ENCODE measurements at regions not wholly inside any gene's neighbourhood (a gene's known extent, or its start where the extent isn't known, plus 50 kb on each side); places are given as distances from the start of the nearest gene placed in this dataset.

DNA sequence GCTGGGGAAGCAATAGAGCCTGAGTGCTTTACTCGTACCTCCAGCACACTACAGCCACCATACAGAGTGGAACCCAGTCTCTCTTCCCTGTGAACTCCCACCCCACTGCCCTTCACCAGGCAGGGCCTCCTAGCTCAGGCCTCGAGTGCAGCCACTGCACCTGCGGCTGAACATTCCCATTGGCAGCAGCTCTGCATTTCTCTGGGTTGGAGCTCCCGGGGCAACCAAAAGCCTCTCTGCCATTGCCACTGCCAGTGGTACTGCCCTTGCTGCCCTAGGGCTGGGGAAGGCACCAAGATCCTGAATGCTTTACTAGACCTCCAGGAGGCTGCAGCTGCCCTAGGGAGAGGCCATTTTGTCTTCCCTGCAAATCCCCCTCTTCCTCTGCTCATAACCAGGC lies 266.8 kb downstream of the TDRD3 start (continued):
- TF ChIP-seq, protein P1, sequence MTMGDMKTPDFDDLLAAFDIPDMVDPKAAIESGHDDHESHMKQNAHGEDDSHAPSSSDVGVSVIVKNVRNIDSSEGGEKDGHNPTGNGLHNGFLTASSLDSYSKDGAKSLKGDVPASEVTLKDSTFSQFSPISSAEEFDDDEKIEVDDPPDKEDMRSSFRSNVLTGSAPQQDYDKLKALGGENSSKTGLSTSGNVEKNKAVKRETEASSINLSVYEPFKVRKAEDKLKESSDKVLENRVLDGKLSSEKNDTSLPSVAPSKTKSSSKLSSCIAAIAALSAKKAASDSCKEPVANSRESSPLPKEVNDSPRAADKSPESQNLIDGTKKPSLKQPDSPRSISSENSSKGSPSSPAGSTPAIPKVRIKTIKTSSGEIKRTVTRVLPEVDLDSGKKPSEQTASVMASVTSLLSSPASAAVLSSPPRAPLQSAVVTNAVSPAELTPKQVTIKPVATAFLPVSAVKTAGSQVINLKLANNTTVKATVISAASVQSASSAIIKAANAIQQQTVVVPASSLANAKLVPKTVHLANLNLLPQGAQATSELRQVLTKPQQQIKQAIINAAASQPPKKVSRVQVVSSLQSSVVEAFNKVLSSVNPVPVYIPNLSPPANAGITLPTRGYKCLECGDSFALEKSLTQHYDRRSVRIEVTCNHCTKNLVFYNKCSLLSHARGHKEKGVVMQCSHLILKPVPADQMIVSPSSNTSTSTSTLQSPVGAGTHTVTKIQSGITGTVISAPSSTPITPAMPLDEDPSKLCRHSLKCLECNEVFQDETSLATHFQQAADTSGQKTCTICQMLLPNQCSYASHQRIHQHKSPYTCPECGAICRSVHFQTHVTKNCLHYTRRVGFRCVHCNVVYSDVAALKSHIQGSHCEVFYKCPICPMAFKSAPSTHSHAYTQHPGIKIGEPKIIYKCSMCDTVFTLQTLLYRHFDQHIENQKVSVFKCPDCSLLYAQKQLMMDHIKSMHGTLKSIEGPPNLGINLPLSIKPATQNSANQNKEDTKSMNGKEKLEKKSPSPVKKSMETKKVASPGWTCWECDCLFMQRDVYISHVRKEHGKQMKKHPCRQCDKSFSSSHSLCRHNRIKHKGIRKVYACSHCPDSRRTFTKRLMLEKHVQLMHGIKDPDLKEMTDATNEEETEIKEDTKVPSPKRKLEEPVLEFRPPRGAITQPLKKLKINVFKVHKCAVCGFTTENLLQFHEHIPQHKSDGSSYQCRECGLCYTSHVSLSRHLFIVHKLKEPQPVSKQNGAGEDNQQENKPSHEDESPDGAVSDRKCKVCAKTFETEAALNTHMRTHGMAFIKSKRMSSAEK (CRISPR knock-in tag; IDR thresholded peaks at IDR 0.05; ENCODE audit: borderline replicate concordance): no peak
- TF ChIP-seq, protein P2, sequence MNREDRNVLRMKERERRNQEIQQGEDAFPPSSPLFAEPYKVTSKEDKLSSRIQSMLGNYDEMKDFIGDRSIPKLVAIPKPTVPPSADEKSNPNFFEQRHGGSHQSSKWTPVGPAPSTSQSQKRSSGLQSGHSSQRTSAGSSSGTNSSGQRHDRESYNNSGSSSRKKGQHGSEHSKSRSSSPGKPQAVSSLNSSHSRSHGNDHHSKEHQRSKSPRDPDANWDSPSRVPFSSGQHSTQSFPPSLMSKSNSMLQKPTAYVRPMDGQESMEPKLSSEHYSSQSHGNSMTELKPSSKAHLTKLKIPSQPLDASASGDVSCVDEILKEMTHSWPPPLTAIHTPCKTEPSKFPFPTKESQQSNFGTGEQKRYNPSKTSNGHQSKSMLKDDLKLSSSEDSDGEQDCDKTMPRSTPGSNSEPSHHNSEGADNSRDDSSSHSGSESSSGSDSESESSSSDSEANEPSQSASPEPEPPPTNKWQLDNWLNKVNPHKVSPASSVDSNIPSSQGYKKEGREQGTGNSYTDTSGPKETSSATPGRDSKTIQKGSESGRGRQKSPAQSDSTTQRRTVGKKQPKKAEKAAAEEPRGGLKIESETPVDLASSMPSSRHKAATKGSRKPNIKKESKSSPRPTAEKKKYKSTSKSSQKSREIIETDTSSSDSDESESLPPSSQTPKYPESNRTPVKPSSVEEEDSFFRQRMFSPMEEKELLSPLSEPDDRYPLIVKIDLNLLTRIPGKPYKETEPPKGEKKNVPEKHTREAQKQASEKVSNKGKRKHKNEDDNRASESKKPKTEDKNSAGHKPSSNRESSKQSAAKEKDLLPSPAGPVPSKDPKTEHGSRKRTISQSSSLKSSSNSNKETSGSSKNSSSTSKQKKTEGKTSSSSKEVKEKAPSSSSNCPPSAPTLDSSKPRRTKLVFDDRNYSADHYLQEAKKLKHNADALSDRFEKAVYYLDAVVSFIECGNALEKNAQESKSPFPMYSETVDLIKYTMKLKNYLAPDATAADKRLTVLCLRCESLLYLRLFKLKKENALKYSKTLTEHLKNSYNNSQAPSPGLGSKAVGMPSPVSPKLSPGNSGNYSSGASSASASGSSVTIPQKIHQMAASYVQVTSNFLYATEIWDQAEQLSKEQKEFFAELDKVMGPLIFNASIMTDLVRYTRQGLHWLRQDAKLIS (CRISPR knock-in tag; IDR thresholded peaks at IDR 0.05; ENCODE audit: borderline replicate concordance): no peak
- TF ChIP-seq CDX4 (CRISPR knock-in tag; IDR thresholded peaks at IDR 0.05; ENCODE audit: borderline replicate concordance): no peak
- no peak for TF ChIP-seq NR2C2 (CRISPR knock-in tag; IDR thresholded peaks at IDR 0.05)
- TF ChIP-seq, protein P3, sequence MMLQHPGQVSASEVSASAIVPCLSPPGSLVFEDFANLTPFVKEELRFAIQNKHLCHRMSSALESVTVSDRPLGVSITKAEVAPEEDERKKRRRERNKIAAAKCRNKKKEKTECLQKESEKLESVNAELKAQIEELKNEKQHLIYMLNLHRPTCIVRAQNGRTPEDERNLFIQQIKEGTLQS (CRISPR knock-in tag; conservative IDR thresholded peaks at IDR 0.05): no peak
- no peak for TF ChIP-seq PRRX2 (CRISPR knock-in tag; IDR thresholded peaks at IDR 0.05)
- no peak for TF ChIP-seq MYBL2 (CRISPR knock-in tag; IDR thresholded peaks at IDR 0.05)
- TF ChIP-seq ZNF671 (CRISPR knock-in tag; IDR thresholded peaks at IDR 0.05): no peak
- TF ChIP-seq EMX1 (CRISPR knock-in tag; IDR thresholded peaks at IDR 0.05): no peak
- TF ChIP-seq TEAD1 (CRISPR knock-in tag; IDR thresholded peaks at IDR 0.05): no peak
- no peak for TF ChIP-seq HMGA2 (CRISPR knock-in tag; IDR thresholded peaks at IDR 0.05)
- no peak for TF ChIP-seq ZNF281 (CRISPR knock-in tag; IDR thresholded peaks at IDR 0.05)
- no peak for TF ChIP-seq ZNF396 (CRISPR knock-in tag; IDR thresholded peaks at IDR 0.05; ENCODE audit: borderline replicate concordance)

- ATAC-seq (no peak), DNase-seq (ENCODE audit: low spot score) (no peak)
- no peaks in the 10 kb centered on the region for H3K4me1 Mint-ChIP-seq
- no peaks in the 10 kb centered on the region for H3K36me3 Mint-ChIP-seq
- TF ChIP-seq MYBL2 (CRISPR knock-in tag; IDR thresholded peaks at IDR 0.05) (no peak), NFYB (CRISPR knock-in tag; conservative IDR thresholded peaks at IDR 0.05; ENCODE audit: low read depth) (no peak), TP53 (CRISPR knock-in tag; IDR thresholded peaks at IDR 0.05) (no peak), ZNF425 (CRISPR knock-in tag; conservative IDR thresholded peaks at IDR 0.05) (no peak)
- TF ChIP-seq, protein P4, sequence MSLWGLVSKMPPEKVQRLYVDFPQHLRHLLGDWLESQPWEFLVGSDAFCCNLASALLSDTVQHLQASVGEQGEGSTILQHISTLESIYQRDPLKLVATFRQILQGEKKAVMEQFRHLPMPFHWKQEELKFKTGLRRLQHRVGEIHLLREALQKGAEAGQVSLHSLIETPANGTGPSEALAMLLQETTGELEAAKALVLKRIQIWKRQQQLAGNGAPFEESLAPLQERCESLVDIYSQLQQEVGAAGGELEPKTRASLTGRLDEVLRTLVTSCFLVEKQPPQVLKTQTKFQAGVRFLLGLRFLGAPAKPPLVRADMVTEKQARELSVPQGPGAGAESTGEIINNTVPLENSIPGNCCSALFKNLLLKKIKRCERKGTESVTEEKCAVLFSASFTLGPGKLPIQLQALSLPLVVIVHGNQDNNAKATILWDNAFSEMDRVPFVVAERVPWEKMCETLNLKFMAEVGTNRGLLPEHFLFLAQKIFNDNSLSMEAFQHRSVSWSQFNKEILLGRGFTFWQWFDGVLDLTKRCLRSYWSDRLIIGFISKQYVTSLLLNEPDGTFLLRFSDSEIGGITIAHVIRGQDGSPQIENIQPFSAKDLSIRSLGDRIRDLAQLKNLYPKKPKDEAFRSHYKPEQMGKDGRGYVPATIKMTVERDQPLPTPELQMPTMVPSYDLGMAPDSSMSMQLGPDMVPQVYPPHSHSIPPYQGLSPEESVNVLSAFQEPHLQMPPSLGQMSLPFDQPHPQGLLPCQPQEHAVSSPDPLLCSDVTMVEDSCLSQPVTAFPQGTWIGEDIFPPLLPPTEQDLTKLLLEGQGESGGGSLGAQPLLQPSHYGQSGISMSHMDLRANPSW (CRISPR knock-in tag; conservative IDR thresholded peaks at IDR 0.05; ENCODE audit: low read depth): no peak
- peaks cover 10% of the 10 kb centered on the region; the same call in 1 of the 2 replicates for H3K9me3 Mint-ChIP-seq
- no peak overlapping the region for H3K27ac Mint-ChIP-seq
- H3K4me3 Mint-ChIP-seq: no peak overlapping the region
- ChIA-PET CTCF (no interaction called here), POLR2A (no interaction called here)
- H3K27me3 Mint-ChIP-seq (ENCODE audit: low read depth): no peaks in the 10 kb centered on the region; the same call in 1 of the 2 replicates
These were observed 265.6 kb downstream of the TDRD3 start for GRCh38 chr13:60662595-60662994.

Measured in WTC11 (cell line).